ENCODE measurements at regions not wholly inside any gene's neighbourhood (a gene's known extent, or its start where the extent isn't known, plus 50 kb on each side); places are given as distances from the start of the nearest gene placed in this dataset.
"Not testable (repeated sequence)": the region's sequence is repeated elsewhere in the genome, so short reads cannot be mapped to it uniquely, and the experiment has no call there.

DNA sequence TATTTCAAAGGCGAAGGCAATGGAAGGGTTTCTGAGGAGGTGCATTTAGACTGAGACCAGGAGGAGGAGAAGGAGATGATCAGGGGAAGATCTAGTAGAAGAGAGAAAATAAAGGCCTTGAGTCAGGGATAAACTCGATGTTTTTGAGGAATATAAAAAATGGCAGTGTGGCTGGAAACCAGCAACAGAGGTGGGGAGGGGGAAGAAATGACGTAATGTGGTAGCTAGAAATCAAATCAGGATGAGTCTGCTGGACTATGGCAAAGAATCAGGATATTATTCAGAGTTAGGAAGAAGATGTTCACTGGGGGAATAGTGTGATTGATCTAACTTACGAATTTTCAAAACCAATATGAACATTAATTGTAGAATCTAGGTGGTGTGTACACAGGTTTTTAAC is 1673.9 kb upstream of the WWC1 start:
- DNase-seq = no peak

DNA sequence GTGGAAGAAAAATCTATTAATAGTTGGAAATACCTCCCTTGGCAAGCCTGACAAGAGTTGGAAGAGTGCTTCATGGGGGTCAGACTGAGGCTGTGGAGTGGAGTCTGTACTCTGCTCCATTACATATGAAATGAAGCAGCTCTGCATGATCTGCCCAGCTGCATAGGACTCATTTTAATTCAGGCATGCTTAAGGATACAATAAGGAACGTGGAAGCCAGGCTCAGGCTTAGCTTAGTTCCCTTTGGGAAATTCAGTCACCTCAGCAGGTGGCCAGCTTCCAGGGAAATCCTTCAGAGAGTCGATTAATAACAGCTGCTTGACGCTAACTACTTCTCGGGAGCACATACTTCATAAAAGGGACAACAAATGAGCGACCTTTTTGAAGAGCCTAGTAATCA is 1672.9 kb upstream of the WWC1 start:
- DNase-seq = no peak

DNA sequence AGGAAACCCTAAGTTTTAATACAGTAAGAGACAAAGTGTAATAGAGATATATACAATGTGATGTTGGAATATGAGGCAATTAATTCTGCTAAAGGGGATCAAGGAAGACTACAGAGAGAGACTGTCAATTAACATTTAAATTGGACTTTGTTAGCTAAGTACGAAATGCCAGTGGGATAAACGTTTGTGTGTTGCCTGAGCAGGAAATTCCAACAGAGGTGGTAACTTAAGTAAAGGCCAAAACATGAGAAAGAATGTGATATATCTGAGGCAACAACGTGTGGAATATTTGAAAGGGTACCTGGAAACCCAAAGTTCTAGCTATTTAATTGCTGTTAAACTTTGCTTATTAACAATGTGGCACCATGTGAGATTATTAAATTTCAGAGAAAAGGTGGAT is 1666.9 kb upstream of the WWC1 start:
- DNase-seq = no peak

DNA sequence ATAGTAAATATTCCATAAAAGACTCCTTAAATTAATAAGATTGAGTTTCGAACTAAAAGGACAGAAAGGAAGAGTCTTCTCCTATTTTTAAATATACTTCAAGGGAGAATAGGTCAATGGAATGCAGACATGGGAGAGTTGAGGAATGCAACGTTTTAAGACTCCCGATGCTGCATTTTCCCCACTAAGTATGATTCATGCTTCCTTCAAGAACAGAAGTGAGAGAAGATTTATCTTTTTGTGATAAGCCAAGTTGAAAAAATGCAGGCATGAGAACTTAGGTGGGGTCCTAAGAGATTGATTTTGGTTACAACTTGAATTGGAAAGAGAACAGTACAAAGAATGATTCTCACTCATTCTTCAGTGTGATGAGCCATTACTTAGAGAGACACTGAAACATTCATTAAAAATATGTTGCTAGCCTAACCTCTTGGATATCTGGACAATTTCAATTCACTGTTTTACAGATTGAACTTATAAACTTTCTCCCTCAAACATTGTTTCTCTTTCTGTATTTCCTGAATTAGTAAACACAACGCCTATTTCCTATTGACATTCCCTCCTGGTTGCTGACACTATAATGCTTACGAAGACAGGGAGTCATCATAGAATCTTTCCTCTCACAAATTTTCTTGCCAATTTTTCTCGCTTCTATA is 1666.1 kb upstream of the WWC1 start:
- DNase-seq = no peak

DNA sequence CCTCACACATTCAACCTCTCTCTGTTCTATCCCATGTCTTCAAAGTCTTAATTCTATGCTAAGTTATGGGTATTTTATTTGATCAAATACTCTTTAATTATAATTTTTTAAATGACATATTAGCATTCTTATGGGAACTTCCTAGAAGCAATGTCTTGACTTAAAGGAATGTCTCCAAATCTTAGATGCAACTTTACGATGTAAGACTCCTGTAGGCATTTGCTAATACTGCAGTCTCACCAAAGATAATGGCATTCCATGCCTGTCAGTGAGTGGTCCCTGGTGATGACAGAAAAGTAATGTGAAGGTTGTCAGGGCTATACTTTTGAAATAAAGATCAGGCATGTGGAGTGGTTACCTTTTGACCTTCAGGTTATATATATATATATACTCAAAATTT is 1654.2 kb upstream of the WWC1 start:
- DNase-seq = no peak

DNA sequence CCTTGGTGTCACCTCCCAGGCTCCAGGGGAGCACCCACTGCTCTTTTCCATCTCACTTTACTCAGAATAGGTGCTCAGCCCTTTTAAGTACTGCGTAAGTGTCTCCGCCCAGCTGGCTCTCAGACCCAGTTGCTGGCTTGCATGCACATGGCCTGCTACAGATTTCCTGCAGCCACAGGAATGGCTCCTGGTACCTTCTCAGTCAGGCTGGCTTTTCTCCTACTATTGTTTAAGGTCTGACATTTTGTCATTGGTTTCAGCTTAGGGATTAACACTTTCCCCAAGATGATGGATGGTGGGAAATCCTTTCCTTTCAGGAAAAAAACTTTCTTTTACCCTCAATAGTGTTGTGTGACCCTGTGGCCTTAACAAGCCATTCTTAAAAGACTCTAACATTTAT is 1652.3 kb upstream of the WWC1 start:
- no peak for DNase-seq

DNA sequence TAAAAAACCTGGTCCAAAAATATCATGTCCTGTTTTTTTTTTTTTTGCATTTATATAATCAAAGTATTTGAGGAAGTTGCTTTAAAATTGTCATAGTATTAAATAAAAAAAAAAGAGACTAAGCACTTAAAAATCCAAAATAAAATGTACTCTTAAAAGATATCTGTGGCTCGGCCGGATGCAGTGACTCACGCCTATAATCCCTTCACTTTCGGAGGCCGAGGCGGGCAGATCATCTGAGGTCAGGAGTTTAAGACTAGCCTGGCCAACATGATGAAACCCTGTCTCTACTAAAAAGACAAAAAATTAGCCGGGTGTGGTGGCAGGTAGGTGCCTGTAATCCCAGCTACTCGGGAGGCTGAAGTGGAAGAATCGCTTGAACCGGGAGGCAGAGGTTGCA is 1651.3 kb upstream of the WWC1 start:
- DNase-seq = not testable (repeated sequence)

DNA sequence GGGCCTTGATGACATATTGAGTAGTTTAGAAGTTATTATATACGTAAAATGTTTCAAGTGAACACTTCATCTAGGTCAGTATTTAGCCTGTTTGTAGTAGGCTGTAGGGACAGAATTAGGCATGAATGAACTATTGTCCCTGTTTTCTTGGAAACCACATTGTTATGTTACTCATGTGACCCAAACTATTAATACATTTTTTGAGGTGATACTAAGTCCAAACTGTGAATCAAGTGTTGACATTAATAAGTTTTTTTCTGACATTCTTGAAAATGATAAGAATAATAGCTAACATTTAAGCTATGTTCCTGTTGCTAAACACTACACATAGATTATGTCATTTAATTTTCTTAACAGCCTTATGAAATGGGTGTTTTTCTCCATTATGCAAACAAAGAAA is 1642.7 kb upstream of the WWC1 start:
- no peak for DNase-seq

DNA sequence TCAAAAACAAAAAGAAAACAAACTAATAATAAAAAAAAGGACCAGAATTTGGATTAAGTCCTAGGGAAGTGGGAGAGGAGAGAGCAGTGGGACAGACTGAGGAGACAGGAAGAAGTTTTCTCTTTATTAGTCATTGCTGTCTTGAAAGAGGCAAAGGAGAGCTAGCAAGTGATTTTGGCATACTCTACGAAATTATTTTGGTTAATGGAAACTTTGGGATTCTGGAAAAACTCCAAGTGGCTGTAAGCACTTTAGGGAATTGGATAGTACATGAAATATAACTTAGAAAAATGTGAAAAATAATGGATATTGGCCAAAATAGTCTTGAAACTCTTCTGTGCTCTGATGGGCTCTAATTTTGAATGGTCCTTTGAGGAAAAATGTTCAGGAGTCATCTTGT is 1641.8 kb upstream of the WWC1 start:
- DNase-seq = no peak

DNA sequence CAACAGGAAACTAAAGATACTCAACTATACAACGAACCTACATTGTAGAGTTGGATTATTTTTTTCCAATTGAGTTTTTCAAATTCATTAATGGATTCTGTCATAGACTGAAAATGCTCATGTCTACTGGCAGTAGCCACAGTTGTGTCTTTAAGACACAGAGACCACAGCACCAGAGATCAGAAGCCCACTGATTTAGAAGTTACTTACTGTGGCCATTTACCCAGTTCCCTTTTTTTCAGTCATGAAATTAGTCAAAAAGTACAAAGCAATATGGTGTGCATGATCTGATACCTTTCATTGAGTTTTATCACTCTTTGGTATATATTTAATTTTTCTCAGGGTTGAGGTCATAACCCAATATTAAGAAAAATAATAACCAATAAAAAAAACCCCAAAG is 1640.2 kb upstream of the WWC1 start:
- DNase-seq = no peak

DNA sequence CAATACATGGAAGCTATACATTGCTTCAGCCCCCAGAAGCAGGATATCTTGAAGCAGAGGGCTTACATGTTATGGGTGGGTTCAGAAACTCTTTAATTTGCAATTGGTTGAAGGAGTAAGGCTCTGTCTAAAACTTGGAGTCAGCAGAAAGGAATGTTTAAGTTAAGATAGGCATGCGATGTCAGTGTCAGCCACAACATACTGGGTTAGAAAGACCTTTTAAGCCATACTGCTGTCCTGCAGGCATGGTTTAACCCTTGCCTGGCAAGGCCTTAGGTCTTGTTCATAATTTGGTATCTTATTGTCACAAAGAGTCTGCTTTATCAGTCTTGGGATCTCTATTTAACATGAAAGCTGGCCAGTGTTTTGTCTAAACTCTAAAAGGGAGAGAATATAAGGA is 1619.6 kb upstream of the WWC1 start:
- no peak for DNase-seq

DNA sequence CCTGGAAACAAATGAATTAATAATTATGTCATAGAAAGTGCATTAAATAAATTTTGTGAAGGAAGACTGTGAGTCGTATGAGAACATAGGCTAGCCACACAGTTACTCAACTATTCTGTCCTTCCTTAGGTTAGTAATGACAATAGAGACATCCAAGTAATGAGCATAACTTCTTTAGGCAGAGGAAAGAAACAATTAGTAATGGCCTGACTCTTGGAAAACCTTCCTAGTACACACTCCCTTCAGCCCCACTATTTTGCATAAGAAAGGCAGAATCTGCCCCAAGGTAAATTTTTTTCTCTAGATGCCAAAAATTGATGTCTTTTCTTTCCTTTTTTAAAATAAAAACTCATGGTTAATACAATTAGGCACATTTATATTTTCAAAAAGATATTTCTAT is 1619.0 kb upstream of the WWC1 start:
- DNase-seq = no peak

DNA sequence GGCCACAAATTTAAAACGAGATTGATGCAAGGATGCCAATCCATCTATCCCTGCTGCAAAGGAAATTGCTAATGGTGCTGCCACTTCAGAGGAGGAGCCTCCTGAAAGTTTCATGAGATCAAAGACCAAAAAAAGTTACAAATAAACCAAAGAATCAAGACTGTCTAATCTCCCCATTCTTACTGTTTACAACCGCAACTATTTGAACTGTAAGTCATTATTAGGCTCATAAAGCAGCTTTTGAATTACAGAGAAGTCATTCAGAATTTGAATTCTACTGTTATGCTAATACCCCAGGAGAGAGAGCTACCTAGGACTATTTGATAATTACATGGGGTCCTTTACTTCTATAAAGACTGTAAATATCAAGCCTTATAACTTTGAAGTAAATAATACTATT is 1613.6 kb upstream of the WWC1 start:
- DNase-seq = no peak

DNA sequence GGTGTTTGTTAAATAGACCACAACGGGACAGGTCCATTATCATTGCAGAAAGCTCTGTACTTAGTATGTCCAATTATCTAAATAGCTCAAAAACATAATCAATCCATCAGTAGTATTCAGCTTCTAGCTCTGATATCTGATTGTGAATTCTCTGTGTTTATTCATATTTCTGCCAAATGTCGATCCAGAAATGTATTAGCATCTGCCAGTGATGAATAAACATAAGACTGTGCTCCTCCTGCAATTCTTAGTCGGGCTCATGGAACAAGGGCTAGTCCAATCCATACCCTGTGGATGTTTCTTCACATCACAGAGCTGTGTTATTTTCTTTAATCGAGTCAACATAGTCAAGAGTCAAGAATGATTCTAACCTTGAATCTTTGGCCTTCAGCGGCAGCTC is 1612.1 kb upstream of the WWC1 start:
- no peak for DNase-seq

DNA sequence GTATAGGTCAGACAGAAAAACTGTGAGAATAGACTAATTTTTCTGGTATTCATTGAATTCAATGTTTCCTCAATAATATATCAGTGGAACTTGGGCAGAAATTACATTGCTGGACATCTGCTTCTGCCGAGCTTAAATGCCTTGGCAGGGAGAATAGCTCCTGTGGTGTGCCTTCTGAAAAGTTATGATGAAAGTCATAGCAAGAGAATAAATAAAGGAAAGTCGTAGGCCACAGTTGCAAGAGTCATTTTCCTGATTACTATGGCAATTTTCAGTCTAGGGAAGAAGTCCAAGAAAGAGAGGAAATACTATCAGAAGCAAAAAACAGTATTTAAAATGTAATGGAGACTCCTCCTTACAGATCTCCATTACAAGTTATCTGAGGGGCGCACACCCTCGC is 1596.1 kb upstream of the WWC1 start:
- no peak for DNase-seq

DNA sequence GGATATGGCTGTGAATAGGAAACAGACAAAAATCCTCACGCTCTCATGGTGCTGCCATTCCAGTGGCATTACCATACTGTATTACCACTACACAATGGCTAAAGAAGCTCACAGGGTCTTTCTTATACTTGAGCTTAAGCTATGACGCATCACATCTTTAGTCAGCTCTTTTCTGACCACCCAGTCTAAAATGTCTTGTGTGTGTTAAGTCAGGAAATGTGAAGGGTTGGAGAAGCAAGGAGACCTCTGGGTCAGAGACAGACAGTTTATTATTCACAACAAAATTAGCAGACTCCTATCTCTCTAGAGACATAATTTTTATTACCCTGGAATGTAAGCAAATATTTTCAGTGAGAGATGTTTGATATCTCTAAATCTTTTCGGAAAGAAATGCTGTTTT is 1583.2 kb upstream of the WWC1 start:
- no peak for DNase-seq

DNA sequence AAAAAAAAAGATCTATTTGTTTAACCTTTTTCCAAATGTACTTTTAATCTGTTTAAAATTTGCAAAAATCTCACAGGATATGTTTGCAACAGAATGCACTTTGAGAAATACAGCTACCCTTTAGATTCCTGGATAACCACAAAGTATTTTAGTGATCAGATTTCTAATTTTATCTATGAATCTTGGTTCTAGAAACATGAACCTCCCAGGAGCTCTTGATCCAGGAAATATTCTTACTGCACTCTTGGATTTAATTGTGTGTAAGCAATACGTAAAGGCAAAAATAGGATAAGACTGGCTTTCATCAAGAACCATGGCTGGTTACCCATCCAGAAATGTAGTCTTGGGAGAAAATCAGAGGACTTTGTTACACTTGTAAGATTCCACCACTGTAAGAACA is 1581.8 kb upstream of the WWC1 start:
- DNase-seq = no peak

DNA sequence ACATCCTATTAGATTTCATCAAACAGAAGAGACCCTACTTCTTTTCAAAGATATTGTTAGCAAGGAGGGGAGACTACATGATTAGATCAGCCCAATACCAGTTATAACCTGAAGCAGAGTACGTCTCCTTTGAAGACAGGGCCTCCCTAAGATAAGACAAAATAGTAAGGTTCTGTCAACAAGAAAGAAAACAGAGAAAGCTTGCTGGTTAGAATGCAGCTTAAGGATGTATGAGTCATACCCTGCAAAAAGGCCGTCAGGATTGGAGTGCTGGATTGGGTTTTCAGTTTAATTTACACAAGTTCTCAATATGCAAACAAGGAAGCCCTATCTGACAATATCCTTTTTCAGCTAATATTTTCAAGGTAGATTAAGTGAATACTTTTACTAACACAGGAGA is 1581.2 kb upstream of the WWC1 start:
- DNase-seq = no peak

DNA sequence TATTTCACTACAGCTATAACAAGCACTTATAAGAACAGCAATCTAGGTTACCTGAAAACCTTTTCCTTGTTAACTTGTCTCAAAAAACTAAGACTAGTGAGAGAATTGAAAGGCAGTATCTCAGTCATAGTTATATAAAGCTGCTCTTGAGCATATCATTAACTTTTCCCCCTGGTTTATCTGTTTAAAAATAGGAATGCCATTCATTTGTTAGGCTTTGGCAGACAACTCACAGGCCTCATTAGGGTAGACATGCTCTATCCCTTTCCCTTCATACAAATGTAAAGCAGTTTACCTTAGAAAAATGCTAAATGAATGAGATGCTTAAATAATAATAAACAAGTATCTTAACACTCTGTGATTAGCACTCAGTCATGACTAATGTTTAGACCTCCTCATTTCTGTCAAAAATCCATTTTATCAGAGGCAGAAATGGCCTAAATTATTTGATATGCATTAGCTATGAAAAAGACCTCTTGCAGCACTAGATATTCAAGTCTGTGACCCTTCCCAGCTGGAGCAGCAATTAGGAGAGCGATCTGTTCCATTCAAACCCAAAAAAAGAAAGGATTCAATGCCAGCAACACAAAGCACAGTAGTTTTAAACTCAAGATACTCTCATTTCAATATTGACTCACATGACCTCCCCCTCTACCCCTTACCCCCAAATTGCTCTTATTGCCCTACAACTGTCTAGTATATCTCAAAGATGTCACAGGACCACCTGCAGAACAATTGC is 1578.8 kb upstream of the WWC1 start:
- no peak for DNase-seq

DNA sequence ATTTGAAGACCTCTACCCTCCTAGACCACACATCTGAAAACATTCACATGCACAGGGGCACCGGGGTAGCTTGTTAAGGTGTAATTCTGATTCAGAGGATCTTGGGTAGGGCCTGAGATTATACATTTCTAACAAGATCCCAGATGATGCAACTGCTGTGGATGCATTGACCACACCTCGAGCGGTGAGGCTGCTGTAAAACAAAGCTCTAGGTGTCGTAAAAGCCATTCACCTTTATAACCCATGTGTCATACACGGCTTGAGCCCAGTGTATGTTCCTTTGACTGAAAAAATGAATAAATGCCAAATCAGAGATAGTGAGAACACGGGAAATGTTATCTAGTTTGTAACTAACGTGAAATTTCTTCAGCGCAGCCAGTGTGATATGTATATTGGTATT is 1578.2 kb upstream of the WWC1 start:
- DNase-seq = no peak

DNA sequence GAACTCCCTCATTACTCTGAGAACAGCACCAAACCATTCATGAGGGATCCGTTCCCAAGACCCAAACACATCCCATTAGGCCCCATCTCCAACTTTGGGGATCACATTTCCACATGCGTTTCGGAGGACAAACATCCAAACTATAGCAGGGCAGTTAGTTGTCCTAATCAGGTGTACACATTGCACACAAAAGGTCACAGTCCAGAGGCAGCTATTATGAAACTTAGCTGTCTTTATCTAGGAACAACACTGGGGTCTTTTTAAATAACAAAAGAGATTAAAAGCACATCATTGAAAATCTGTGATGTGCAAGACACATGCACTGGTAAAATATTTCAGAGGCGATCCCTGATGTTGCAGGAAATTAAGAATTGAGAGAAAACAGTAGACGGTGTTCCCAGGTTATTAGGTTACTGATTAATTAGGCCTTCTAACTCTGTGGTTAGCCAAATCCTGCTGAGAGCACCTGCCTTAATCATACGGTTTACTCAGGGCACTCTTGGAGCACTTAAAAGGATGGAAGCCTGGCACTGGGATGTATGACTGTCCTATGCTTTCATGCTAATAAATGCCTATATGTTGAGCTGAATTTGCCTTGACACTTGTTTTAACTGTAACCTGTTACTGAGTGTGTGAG is 1574.5 kb upstream of the WWC1 start:
- DNase-seq = no peak

DNA sequence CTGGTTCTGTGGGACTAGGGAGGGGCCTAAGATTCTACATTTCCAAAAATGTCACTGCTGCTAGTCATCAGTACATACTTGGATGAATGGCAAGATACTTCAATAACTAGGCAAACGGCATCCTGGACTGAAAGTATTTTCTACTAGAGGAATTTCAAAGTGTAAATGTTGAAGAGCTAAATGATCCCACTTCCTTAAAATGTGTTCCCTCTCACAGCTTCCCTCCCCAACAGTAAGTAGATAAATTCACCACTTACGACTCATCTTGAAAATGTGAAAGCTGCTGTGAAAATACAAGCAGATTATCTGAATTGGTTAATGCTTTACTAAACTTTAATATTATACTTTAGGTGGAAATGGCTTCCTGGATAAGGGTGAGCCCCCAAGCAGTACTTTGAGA is 1571.5 kb upstream of the WWC1 start:
- DNase-seq = no peak

DNA sequence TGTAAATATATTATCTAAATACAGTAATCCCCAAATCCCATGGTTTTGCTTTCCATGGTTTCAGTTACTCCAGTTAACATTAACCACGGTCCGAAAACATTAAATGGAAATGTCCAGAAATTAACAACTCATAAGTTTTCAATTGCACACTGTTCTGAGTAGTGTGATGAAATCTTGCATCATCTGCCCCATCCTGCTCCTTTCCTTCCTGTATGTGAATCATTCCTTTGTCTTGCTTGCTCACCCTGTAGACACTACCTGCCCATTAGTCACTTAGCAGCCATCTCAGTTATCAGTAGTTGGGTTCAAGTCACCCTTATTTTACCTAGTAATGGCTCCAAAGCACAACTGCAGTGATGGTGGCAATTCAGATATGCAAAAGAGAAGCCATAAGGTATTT is 1568.5 kb upstream of the WWC1 start:
- DNase-seq = no peak

DNA sequence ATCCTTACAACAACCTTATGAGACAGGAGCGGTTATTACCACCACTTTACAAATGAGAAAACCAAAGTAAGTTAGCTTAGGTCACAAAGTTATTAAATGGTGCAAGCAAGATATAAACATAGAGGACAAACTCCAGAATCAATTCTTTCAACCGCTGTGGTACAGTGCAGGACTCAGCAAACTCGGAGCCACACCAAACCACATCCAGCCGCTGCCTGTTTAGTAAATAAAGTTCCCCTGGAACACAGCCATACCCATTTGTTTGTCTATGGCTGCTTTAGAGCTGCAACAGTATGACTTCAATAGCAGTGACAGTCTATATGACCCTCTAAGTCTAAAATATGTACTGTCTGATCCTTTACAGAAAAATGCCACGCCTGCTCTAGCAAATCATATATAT is 1567.2 kb upstream of the WWC1 start:
- DNase-seq = no peak

DNA sequence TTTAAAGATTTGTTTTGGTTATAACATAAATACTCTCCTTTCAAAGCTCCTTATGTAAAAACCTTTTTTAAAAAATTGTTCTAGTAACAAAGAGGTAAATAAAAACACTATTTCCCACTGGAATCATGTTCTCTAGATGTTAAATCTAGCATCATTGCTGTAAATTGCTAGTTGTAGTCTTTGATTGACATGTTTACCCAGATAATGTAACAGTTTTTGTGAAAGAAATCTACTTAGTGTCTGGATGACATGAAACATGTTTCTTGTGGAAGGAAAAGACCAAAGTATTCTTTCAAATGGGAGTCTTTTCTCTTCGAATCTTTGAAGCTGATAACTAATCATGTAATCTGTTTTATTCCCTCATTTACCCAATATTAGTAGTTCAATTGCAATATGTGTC is 1565.9 kb upstream of the WWC1 start:
- no peak for DNase-seq

Measured in CD4-positive, alpha-beta T cell treated with Interleukin-17A for 1 hour (primary cell).